GM12892 (cell line): ENCODE measurements at regions not wholly inside any gene's neighbourhood (a gene's known extent, or its start where the extent isn't known, plus 50 kb on each side); places are given as distances from the start of the nearest gene placed in this dataset.

Experiments used
- POLR2A ChIP-seq: IDR thresholded peaks from 2 replicates; pipeline ENCODE4 v1.6.1; 2011; ENCODE audit warnings: low read depth, low read length, control low read depth
- POLR2AphosphoS5 ChIP-seq: IDR thresholded peaks from 2 replicates; pipeline ENCODE4 v1.6.1; 2011; ENCODE audit warnings: low read depth, low read length, control low read depth
- TAF1 ChIP-seq: IDR thresholded peaks from 2 replicates; pipeline ENCODE4 v1.6.1; 2011; ENCODE audit warnings: low read depth, mild to moderate bottlenecking, control low read depth, low read length, borderline replicate concordance

- TF ChIP-seq POLR2AphosphoS5, result no peak
- no peak for TF ChIP-seq POLR2A
- no peak for TF ChIP-seq TAF1
Measured at GRCh38 chr16:50450957-50451356, 82.2 kb upstream of the BRD7 start.
